GM23248 (cell line): ENCODE measurements at regions not wholly inside any gene's neighbourhood (a gene's known extent, or its start where the extent isn't known, plus 50 kb on each side); places are given as distances from the start of the nearest gene placed in this dataset.

Experiments
- EZH2 ChIP-seq: fragments of 200-600 bp; sonication (generic); IDR thresholded peaks from 2 replicates; pipeline ENCODE4 v1.6.1; 2018; ENCODE audit warnings: antibody characterized with exemption, mild to moderate bottlenecking; ENCODE audit not compliant: insufficient read depth, poor library complexity, severe bottlenecking
- EZH2phosphoT487 ChIP-seq: fragments of 200-600 bp; sonication (generic); IDR thresholded peaks from 2 replicates; pipeline ENCODE4 v1.6.1; 2018; ENCODE audit warnings: antibody characterized with exemption, moderate library complexity, mild to moderate bottlenecking, low read depth; ENCODE audit not compliant: insufficient read depth

DNA sequence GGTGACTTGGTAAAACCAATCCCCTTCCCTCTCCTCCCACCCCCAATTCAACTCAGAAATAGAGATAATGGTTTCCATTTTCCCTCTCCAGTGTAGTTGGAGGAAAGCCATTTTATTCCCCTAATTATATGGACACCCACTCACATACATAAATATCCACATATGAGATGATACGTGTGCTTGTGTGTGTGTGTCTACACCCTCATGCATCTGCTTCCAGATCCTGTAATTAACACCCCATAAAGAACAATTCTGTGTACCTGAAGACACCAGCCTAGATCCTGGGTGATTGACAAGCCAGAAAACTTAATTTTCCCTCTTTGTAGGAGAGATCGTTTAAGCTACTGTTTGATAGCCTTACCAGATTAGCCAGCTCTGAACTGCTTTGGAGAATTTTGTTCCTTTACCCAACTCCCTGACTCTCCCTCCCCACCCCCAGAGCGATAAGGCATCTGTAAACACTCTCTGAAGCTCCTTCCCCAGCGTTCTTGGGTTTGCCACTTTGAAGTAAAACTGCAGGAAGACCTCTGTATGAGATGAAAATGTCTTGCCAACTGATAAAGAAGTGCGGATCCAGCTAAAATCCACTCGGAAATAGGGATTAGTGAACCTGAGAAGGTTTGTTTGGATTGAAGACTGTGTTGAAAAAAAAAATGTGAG is 175.7 kb downstream of the RGS9 start:
- TF ChIP-seq EZH2, result no peak
- no peak for TF ChIP-seq EZH2phosphoT487
